Vagina (tissue), 2 donors: ENCODE measurements at regions not wholly inside any gene's neighbourhood (a gene's known extent, or its start where the extent isn't known, plus 50 kb on each side); places are given as distances from the start of the nearest gene placed in this dataset.

Experiments used
- DNase-seq, 2 donors: peaks; one replicate each; pipeline ENCODE4 v3.0.0-alpha.2; 2017; ENCODE audit errors: extremely low spot score in 2 of 2
- H3K27ac ChIP-seq: fragments of 200-600 bp; sonication (generic); one replicate; pipeline ENCODE4 v1.5.1; 2019
- H3K27me3 ChIP-seq: fragments of 200-600 bp; sonication (generic); one replicate; pipeline ENCODE4 v1.5.1; 2019
- H3K36me3 ChIP-seq, 2 donors: fragments of 200-600 bp; sonication (generic); one replicate each; pipeline ENCODE4 v1.5.1; 2017 to 2019
- H3K4me1 ChIP-seq: fragments of 200-600 bp; sonication (generic); one replicate; pipeline ENCODE4 v1.5.1; 2019
- H3K4me3 ChIP-seq, 2 donors: fragments of 200-600 bp; sonication (generic); 1 replicate in 1 of 2; 2 replicates in 1 of 2; pipeline ENCODE4 v1.5.1; 2016 to 2019
- H3K9me3 ChIP-seq: fragments of 200-600 bp; sonication (generic); one replicate; pipeline ENCODE4 v1.5.1; 2019
- CTCF ChIP-seq, 3 experiments: fragments of 450-650 bp in 2 of 3; fragments of 200-600 bp in 1 of 3; sonication (generic) in 1 of 3; IDR thresholded peaks; one replicate each; pipeline ENCODE4 v1.5.1; 2017 to 2019; ENCODE audit warnings: antibody characterized with exemption in 3 of 3, mild to moderate bottlenecking in 2 of 3, moderate library complexity in 2 of 3
- POLR2A ChIP-seq, 2 donors: fragments of 450-650 bp; IDR thresholded peaks; one replicate each; pipeline ENCODE4 v1.6.1; 2017; ENCODE audit warnings: antibody characterized with exemption in 2 of 2, mild to moderate bottlenecking in 2 of 2, moderate library complexity in 2 of 2
- POLR2AphosphoS5 ChIP-seq, 2 donors: sonication (generic); formaldehyde crosslinking; IDR thresholded peaks; one replicate each; pipeline ENCODE4 v1.9.0; 2017; ENCODE audit warnings: antibody characterized with exemption in 2 of 2, mild to moderate bottlenecking in 2 of 2, low read depth in 1 of 2; ENCODE audit not compliant: insufficient read depth in 1 of 2
- intact Hi-C: fragments of 100-400 bp; cut with DNase I; formaldehyde crosslinking; loops from one replicate; pipeline ENCODE4 v1.15.1; 2023

GRCh38 chr1:102107441-102107840 is 110.7 kb upstream of the OLFM3 start:
- no peaks in the 10 kb centered on the region for H3K27me3 ChIP-seq
- H3K36me3 ChIP-seq: no peaks in the 10 kb centered on the region
- intact Hi-C loops: no loop called here
- DNase-seq: no peak
- H3K4me3 ChIP-seq: no peak overlapping the region
- no peaks in the 10 kb centered on the region for H3K9me3 ChIP-seq
- H3K27ac ChIP-seq: no peak overlapping the region
- H3K4me1 ChIP-seq: no peaks in the 10 kb centered on the region
- no peak for TF ChIP-seq POLR2A (IDR thresholded peaks at IDR 0.05)
- TF ChIP-seq CTCF (IDR thresholded peaks at IDR 0.05): no peak
- TF ChIP-seq POLR2AphosphoS5 (IDR thresholded peaks at IDR 0.05; ENCODE audit: insufficient read depth in 1 of 2, low read depth in 1 of 2): no peak

DNA sequence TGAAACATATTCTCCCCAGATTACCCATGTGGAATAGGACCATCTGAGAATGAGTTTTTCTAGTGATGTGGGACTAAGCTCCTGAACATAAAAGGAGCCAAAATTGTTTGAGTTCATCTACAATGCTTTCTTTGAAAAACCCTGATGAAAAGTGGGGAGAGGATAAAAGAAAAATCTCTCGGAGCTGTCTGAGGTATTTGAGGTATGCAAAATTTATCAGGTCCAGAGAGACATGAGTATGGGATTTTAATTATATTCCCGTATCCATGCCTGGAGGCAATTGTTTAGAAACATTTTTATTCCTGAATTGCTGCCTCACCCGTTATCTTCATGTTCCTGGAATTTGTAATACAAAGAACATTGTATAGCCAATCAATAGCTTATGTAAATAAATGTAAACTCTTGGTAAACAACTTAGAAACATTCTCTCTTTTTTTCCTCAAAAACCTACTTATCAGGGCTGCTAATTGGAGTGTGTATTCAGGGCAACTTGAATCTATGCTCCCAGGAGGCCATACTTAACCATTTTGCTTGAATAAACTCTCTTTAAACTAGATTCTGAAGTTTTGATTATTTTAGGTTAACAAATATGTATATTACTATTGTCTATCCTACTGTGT is 109.3 kb upstream of the OLFM3 start:
- no peak overlapping the region for H3K27ac ChIP-seq
- TF ChIP-seq CTCF (IDR thresholded peaks at IDR 0.05) (no peak), POLR2AphosphoS5 (IDR thresholded peaks at IDR 0.05; ENCODE audit: insufficient read depth in 1 of 2, low read depth in 1 of 2) (no peak), POLR2A (IDR thresholded peaks at IDR 0.05) (no peak)
- intact Hi-C loops: no loop called here
- no peaks in the 10 kb centered on the region for H3K4me1 ChIP-seq
- no peaks in the 10 kb centered on the region for H3K9me3 ChIP-seq
- no peak overlapping the region for H3K4me3 ChIP-seq
- H3K27me3 ChIP-seq: no peaks in the 10 kb centered on the region
- DNase-seq: no peak
- H3K36me3 ChIP-seq: no peaks in the 10 kb centered on the region

DNA sequence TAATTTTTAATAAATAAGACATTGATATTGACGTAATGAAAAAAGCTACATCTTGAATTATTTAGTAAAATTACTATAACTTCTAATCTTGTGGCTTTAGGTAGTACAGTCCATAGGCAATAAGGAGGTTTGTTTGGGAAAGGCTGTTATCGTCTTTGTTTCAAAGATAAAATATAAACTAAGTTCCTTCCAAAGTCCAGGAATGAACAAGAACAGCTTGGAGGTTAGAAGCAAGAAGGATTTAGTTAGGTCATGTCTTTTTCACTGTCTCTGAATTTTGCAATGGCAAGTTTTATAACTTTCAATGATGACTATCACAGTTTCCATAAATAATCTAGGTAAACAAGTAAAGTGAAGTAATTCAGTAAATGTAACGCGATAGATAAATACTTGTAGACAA is 106.9 kb upstream of the OLFM3 start:
- Histone ChIP-seq H3K27ac (no peak overlapping the region), H3K36me3 (no peaks in the 10 kb centered on the region), H3K27me3 (no peaks in the 10 kb centered on the region), H3K4me1 (no peaks in the 10 kb centered on the region), H3K9me3 (no peaks in the 10 kb centered on the region), H3K4me3 (no peak overlapping the region)
- no peak for DNase-seq
- TF ChIP-seq POLR2A (IDR thresholded peaks at IDR 0.05) (no peak), POLR2AphosphoS5 (IDR thresholded peaks at IDR 0.05; ENCODE audit: insufficient read depth in 1 of 2, low read depth in 1 of 2) (no peak)
- intact Hi-C loops: no loop called here

DNA sequence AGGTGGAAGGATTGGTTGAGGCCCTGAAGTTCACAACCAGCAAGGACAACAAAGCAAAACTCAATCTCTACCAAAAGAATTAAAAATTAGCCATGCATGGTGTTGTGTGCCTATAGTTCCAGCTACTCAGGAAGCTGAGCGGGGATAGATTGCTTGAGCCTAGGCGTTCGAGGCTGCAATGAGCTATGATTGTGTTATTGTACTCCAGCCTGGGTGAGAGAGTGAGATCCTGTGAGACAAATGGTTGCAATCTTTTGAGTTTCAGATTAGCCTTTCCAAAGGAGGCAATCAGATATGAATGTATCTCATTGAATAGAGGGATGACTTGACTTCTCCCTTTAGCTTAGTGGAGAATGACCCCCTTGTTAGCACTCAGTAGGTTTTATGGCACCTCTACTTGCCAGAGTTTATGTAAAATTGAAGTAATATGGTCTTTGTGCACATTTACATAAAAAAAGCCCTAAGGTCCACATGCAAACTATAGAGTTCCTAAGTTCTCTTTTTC is 105.6 kb upstream of the OLFM3 start:
- H3K27me3 ChIP-seq: no peaks in the 10 kb centered on the region
- H3K4me1 ChIP-seq: no peaks in the 10 kb centered on the region
- TF ChIP-seq CTCF (IDR thresholded peaks at IDR 0.05) (no peak), POLR2A (IDR thresholded peaks at IDR 0.05) (no peak), POLR2AphosphoS5 (IDR thresholded peaks at IDR 0.05; ENCODE audit: insufficient read depth in 1 of 2, low read depth in 1 of 2) (no peak)
- intact Hi-C loops: no loop called here
- no peaks in the 10 kb centered on the region for H3K36me3 ChIP-seq
- no peak overlapping the region for H3K4me3 ChIP-seq
- H3K9me3 ChIP-seq: no peaks in the 10 kb centered on the region
- no peak for DNase-seq
- no peak overlapping the region for H3K27ac ChIP-seq

DNA sequence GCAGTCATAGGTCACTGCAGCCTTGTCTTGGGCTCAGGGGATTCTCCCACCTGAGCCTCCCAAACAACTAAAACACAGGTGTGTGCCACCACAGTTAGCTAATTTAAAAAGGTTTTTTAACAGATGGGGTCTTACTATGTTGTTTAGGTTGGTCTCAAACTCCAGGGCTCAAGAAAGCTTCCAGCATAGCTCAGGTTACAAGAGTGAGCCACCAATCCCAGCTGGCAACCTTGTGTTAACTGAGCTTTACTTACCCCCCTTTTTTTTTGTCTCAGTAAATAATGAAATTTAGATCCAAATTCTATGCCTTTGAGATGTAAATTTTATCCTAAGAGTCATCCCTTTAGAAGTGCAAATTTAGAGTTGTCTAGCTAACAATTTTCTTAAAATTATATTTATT is 103.9 kb upstream of the OLFM3 start:
- intact Hi-C loops: no loop called here
- Histone ChIP-seq H3K4me3 (no peak overlapping the region), H3K27me3 (no peaks in the 10 kb centered on the region), H3K9me3 (no peaks in the 10 kb centered on the region), H3K36me3 (no peaks in the 10 kb centered on the region), H3K27ac (no peak overlapping the region), H3K4me1 (no peaks in the 10 kb centered on the region)
- TF ChIP-seq CTCF (IDR thresholded peaks at IDR 0.05): no peak
- TF ChIP-seq POLR2A (IDR thresholded peaks at IDR 0.05): no peak
- no peak for TF ChIP-seq POLR2AphosphoS5 (IDR thresholded peaks at IDR 0.05; ENCODE audit: insufficient read depth in 1 of 2, low read depth in 1 of 2)
- no peak for DNase-seq
